ENCODE measurements at regions not wholly inside any gene's neighbourhood (a gene's known extent, or its start where the extent isn't known, plus 50 kb on each side); places are given as distances from the start of the nearest gene placed in this dataset.

GRCh38 chr1:4213366-4213973, 313.4 kb upstream of the C1orf174 start:
- no peak for TF ChIP-seq POLR2A (IDR thresholded peaks at IDR 0.05; ENCODE audit: low read depth)
- TF ChIP-seq CTCF (IDR thresholded peaks at IDR 0.05) = no peak
